Transverse colon (tissue), 4 donors: ENCODE measurements at regions not wholly inside any gene's neighbourhood (a gene's known extent, or its start where the extent isn't known, plus 50 kb on each side); places are given as distances from the start of the nearest gene placed in this dataset.

Experiments
- CTCF ChIP-seq, 5 experiments: fragments of 200-600 bp in 3 of 5; fragments of 450-650 bp in 2 of 5; sonication (generic) in 3 of 5; IDR thresholded peaks; 1 replicate in 2 of 5; 2 replicates in 3 of 5; pipeline ENCODE4 v1.5.1; 2016 to 2017; ENCODE audit warnings: antibody characterized with exemption in 5 of 5, inconsistent platforms in 3 of 5, mild to moderate bottlenecking in 2 of 5, moderate library complexity in 1 of 5
- EP300 ChIP-seq: sonication (generic); formaldehyde crosslinking; IDR thresholded peaks from one replicate; pipeline ENCODE4 v1.6.1; 2017; ENCODE audit warnings: antibody characterized with exemption, low read depth
- POLR2A ChIP-seq: fragments of 450-650 bp; IDR thresholded peaks from one replicate; pipeline ENCODE4 v1.6.1; 2016; ENCODE audit warnings: antibody characterized with exemption, mild to moderate bottlenecking, moderate library complexity
- POLR2AphosphoS5 ChIP-seq, 3 donors: sonication (generic); formaldehyde crosslinking; IDR thresholded peaks; one replicate each; pipeline ENCODE4 v1.6.1; 2016; ENCODE audit warnings: antibody characterized with exemption in 3 of 3

DNA sequence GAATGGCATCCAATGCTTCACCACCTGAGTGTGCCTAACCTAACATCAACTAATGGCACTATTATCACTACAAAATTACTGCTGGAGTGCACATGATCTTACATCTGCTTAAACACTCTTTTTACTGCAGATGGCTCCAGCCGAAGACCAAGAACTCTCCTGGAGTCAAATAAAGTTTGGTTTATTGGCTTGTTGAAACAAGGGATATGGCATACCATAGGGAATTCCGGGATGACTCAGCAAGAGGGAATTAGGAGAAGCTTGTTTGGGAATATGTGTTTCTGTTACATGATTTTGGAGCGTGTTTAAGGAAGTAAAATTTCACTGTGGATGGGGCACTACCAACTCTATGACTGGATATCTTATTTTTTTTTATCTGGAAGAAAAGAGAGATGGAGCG is 872.6 kb downstream of the DTWD2 start:
- TF ChIP-seq CTCF (IDR thresholded peaks at IDR 0.05) (no peak), POLR2A (no peak), EP300 (no peak), POLR2AphosphoS5 (IDR thresholded peaks at IDR 0.05) (no peak)
